Coronary artery (tissue), 2 donors: ENCODE measurements at regions not wholly inside any gene's neighbourhood (a gene's known extent, or its start where the extent isn't known, plus 50 kb on each side); places are given as distances from the start of the nearest gene placed in this dataset.

ENCODE experiments used
- DNase-seq: peaks from one replicate; pipeline ENCODE4 v3.0.0-alpha.2; 2017; ENCODE audit warnings: low spot score
- H3K27ac ChIP-seq, 2 donors: fragments of 200-600 bp; sonication (generic); one replicate each; pipeline ENCODE4 v1.5.1; 2016 to 2019
- H3K4me3 ChIP-seq: fragments of 200-600 bp; sonication (generic); 2 replicates; pipeline ENCODE4 v1.5.1; 2016; ENCODE audit warnings: mild to moderate bottlenecking, moderate library complexity
- CTCF ChIP-seq: fragments of 200-600 bp; sonication (generic); IDR thresholded peaks from one replicate; pipeline ENCODE4 v1.5.1; 2019; ENCODE audit warnings: antibody characterized with exemption

DNA sequence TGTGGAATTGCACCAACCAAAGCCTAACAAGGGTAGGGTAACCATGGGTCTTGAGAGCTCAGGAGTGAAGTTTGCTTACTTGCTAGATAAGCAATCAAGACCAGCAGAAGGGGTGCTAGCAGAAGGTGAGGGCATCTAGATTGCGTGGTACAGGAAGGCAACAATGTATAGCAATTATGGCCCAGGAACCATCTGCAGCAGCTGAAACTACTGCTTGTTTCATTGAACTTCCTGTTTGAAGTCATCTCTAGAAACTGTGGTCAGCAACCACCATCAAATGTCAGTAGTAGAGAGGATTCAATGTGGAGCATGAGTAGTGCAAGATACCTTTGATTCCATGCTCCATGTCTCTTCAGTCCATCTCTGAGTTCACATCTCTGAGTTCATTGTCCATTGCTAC lies 462.1 kb upstream of the GRAMD2B start:
- Histone ChIP-seq H3K4me3 (no peak overlapping the region), H3K27ac (no peak overlapping the region)
- TF ChIP-seq CTCF = no peak
- no peak for DNase-seq

DNA sequence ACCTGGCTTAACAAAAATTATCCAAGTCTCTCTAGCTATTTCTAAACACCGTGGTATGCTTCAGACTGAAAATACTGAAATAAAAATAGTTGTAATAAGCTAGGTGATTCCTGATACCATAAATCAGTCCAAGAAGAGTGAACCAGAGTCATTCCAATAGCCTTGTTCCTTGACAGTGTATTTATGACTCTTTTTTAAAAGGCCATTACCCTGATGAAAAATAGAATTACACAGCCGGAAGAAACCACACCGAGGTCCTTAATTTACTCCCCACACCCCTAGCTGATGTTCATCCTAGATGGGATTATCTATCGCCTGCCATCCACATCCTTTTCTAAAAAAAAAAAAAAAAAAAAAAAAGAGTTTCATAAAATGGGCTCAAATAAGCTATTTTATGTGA lies 457.6 kb upstream of the GRAMD2B start:
- H3K27ac ChIP-seq = no peak overlapping the region
- H3K4me3 ChIP-seq = no peak overlapping the region
- no peak for TF ChIP-seq CTCF
- DNase-seq = no peak

DNA sequence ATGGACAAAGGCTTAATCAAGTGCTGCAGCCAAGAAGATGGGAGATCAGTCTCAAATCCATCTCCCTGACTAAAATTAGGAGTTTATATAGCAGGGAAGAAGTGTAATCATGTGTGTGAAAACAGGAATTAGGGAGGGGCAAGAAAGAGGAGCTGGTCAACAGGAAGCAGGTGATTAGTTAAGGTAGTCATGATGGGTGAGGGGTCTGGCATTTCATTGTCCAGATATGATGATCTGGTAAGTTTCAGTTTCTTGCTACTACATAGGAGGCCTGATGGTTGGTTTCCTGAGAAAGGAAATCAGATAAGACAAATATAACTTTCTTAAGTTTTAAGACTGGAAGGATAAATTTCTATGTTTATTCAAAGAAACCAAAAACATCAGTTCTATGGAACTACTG lies 455.6 kb upstream of the GRAMD2B start:
- no peak for DNase-seq
- no peak for TF ChIP-seq CTCF

DNA sequence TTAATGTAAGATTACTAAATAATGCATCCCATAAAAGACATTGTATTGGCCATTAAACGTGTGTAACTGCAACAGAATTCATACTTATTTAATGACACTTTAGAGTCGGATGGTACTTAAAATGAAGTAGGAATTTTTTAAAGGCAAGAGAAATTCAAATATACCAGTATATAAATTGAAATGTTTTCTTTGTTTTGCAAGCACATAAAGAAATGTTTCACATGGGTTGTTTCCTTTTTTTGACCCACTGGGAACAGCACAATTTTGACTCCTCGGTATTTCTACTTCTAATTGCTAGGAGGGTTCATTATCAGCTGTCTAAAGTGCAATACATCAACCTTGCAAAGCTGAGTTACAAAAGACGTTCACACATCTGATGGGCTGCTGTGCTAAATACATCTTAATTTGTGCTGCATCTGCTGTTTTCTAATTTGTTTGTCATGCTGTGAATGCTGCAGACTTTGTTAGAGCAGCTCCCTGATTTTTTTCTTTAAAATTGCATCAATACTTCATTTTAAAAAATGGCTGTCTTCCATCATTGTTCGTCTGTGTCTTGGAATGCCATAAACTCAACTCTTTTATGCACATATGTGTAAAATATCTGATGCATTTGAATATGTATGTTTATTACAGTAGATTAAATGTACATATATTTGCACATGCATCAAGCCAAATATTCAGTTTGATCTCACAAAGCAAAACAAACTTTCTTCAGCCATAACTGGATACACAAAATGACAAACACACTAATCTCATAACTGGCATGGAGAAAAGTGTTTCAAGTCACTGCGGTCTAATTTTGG lies 454.0 kb upstream of the GRAMD2B start:
- H3K27ac ChIP-seq = no peak overlapping the region
- DNase-seq = no peak
- TF ChIP-seq CTCF = no peak
- H3K4me3 ChIP-seq = no peak overlapping the region

More for the DNA sequence above, 455.6 kb upstream of the GRAMD2B start:
- Histone ChIP-seq H3K4me3 (no peak overlapping the region), H3K27ac (no peak overlapping the region)

DNA sequence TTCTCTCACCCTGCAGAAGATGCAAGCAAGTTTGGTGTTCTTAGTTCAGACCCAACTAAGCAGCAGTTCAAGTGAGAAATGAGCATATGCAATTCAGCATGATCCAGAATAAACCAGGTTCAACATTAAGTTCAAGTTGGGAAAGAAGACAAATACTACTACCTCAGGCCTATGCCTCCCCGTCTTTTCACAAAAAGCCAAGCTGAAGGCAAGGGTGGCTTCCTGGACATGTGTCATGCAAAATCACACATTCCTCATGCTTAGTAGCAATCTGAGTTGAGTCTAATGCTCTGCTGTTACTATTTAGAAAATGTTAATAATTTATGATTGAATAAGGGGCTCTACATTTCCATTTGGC lies 453.4 kb upstream of the GRAMD2B start:
- H3K4me3 ChIP-seq = no peak overlapping the region
- no peak overlapping the region for H3K27ac ChIP-seq
- no peak for DNase-seq
- no peak for TF ChIP-seq CTCF

GRCh38 chr5:125970631-125971307 lies 452.4 kb upstream of the GRAMD2B start:
- no peak for TF ChIP-seq CTCF
- Histone ChIP-seq H3K4me3 (no peak overlapping the region), H3K27ac (no peak overlapping the region)
- DNase-seq = no peak

- Histone ChIP-seq H3K27ac (no peak overlapping the region), H3K4me3 (no peak overlapping the region)
- TF ChIP-seq CTCF = no peak
- no peak for DNase-seq
Measured at GRCh38 chr5:125972706-125973105, 450.5 kb upstream of the GRAMD2B start.
